GM19025 (cell line): ENCODE measurements at regions not wholly inside any gene's neighbourhood (a gene's known extent, or its start where the extent isn't known, plus 50 kb on each side); places are given as distances from the start of the nearest gene placed in this dataset.

Experiments used
- ATAC-seq: cut with Tn5 transposase; IDR thresholded peaks from one replicate; pipeline ENCODE4 v1.9.1; 2021; ENCODE audit warnings: mild to moderate bottlenecking, low read depth, moderate library complexity; ENCODE audit not compliant: unreplicated experiment

DNA sequence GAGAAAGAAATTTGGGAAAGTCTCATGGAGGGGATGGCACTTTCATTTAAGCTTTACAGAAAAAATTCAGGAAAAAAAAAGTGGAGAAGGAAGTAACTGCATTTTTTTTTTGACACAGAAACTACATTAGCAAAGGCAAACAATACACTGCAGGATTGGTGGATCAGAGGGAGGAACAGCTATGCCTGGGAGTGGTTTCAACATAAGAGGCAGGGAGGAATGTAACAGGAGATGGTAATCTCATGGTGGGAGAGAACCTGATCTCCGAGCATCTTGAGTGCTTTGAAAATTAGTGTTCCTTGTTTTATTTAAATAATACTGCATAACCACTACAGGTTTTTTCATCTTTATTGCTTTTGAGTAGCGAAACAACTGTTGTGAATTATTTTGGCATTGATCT lies 249.4 kb downstream of the FAM170A start:
- no peak for ATAC-seq

DNA sequence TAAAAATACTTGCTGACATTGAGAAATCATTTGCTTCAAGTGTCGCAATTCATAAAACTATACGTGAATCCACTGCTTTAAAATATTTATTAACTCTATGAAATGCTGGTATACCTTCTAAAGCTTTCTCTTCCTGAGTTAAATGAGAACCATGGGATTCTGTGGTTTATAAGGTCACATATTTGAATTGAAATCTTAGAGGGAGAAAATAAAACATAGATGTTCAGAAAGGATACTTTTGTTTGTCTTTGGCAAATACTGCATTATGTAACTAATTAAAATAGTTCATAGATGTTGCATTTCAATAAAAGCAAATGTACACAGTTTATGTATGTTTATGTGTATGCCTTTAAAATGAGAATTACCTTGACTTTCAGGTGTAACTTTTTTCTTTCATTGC lies 250.1 kb downstream of the FAM170A start:
- no peak for ATAC-seq

DNA sequence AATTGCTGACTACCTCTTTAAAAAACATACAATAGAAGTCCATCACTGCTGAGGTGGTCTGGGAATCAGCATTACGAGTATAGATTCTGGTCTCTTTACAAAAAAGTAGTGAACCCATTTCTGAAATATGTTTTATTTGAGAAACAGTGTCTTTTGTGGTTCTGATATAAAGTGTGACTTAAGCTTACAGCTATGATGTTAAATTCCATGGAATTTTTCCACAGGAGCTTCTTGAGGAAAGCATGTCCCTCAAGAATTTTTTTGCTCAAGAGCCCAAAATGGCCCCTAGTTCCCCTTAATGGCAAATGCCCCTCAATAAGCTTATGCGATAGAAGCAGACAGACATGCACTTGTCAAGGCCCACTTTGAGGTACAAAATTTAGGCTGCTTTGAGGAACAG lies 265.7 kb downstream of the FAM170A start:
- no peak for ATAC-seq

DNA sequence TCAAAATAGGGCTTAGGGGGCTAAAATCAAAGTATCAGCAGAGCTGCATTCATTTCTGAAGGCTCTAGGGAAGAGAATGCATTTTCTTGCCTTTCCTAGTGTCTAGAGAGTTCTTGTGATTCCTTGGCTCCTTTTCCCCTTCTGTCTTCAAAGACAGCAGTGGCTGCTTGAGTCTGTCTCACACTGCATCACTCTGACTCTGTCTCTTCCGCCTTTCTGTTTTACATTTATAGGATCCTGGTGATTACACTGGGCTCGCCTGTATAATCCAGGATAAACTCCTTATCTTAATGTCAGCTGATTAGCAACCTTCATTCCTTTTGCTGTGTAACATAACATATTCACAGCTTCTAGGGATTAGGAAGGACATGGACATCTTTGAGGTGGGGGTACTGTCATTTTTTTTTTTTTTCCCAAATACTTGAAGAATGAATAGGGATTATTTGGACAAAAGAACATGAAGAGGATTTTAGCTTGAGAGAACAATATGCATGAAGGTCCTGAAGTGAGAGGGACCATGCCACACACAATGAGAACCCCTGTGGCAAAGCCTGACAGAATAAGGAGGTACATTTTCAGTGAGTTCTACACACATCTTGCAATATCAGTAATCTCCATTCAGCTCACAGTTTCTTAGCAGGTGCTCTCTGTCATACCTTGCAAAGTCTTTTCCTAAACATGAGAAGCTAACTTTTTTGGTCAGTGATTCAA lies 267.6 kb downstream of the FAM170A start:
- ATAC-seq: no peak

DNA sequence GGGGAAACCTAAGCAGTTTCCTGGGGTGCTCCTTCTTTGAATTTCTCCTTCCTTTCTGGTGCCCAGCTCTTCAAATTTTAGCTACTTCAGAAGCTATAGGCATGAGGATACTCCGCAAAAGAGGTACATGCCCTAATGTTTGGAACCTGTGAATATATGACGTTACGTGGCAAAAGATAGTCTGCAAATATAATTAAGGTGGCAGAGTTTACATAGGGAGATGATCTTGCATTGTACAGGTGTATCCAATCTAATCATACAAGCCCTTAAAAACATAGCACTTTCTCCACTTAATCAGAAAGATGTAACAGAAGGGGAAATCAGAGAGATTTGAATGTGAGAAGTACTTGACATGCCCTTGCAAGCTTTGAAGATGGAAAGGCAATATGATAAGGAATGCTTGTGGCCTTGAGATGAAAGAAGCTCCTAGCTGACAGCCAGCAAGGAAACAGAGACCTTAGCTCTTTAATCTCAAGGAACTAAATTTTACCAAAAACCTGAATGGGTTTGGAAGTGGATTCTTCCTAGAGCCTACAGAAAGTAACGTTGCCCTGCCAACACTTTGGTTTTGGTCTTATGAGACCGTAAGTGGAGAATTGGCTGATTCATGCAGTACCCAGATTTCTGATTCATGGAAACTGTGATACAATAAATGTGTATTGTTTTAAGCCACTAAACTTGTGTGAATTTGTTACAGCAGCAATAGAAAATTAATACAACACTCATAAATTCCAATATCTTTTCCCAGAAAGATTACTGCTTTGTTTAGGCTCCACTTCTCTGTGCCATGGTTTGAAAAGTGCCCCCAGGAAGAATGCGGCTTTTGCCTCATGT lies 268.4 kb downstream of the FAM170A start:
- ATAC-seq: no peak

DNA sequence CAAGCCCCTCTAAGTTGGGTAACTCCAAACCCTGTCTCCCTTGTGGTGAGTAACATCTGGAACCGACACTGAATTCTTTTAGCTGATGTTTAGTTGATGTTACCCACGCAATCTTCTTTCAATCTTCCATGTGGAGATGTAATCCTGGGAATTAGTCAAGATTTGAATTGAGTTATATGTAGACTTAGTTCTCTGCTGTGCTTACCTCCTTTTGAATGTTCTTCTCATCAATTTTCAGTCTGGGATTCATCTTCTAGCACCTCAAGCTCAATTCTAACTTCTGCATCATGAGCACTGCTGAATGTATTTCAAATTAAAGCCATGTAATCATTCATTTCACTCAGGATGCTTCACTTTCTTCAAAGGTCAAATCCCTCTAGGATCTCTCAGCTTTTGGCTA lies 270.6 kb downstream of the FAM170A start:
- no peak for ATAC-seq

DNA sequence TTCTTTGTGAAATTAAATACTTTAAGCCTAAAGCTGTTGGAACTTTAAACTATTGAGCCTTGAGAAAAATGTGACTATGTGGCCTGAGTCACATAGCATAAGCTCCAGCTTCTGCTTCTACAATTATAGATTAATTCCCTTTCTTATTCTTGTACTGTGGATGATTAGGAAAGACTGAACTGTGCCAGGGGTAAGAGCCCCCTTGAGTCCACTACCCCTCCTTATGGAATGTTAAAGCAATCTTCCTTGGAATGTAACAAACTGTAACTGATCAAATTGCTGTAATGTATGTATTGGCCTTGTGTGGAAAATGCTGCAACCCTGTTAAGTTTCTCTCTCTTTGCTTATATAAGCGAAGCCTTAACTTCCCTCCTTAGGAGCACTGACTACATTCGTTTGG lies 273.2 kb downstream of the FAM170A start:
- ATAC-seq: no peak

DNA sequence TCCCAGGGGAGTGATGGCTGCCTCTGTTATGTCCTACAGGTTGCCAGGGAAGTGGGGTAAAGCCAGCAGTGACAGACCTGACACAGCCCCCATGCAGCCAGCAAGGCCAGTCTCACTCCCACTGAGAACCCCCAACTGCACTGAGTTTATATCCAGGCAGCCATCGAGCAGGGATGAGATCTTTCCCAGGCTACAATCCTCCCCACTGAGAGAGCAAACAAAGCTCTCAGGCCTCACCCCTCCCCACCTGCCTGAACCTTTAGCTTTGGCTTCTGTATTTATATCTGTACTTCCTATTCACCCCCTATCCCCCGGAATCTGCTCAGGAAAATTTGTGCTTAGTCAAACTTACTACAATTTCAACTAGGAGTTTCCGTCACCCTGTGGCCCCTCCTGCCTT lies 284.1 kb downstream of the FAM170A start:
- no peak for ATAC-seq

DNA sequence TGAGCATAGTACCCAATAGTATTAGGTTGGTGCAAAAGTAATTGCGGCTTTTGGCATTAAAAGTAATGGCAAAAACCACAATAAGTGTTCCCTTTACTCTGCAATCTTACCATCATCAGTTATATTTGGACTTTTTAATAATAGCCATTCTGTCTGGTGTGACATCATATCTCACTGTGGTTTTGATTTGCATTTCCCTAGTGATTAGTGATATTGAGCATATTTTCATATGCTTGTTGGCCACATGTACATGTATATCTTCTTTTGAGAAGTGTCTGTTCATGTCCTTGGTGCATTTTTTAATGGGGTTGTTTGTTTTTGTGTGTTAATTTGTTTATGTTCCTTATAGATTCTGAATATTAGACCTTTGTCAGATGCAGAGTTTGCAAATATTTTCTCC lies 289.9 kb downstream of the FAM170A start:
- ATAC-seq: no peak

DNA sequence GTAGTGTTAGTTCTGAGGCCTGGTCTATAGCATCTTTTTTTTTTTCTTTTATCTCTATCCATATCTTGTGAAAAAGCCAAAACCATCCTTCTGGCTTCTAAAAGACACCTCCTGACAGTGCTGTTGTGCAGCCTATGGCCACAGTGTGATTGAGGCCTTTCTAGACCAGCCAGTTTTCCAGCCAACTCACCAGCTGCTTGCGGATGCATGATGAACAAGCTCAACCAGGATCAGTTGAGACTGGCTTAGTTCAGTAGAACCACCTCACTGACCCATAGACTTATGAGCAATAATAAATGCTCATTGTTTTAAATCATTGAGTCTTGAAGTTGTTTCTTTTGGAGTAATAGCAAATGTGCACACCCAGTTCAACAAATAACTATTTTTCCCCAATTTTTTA lies 296.9 kb downstream of the FAM170A start:
- no peak for ATAC-seq

DNA sequence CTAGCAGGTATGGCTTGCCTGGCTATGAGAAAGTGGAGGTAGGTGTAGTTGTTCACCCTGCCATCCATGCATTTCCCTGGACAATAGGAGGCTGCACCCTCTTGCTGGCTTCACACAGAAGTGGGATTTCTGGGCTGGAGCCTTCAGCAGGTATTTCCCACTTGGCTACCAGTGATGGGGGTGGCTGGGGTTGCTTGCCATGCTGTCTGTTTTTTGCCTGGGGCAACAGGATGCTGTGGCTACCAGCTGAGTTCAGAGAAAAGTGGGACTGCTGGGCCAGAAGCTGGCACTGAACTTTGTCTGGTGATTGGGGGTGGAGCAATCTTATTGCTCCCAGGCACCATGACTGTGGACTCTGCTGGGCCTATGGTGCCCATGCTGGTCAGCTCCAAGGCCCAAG lies 299.6 kb downstream of the FAM170A start:
- no peak for ATAC-seq

DNA sequence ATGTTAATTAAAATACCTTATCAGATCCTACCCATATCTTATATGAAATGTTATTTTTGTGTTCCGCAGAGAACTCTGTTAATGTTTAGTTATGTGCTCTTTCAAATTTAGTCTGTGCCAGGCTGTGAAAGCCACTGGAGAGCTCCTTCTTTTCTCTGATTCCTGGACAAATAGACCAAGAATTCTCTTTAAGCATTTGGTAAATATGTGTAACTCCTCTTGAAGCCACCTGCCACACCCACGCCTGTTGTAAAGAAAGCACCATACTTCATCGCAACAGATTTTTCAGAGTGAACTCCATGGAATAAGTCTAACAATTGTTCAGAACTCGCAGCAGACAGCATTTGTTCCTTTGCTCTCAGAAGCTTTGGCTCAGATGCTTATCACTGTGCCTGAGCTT lies 301.1 kb downstream of the FAM170A start:
- ATAC-seq: no peak

DNA sequence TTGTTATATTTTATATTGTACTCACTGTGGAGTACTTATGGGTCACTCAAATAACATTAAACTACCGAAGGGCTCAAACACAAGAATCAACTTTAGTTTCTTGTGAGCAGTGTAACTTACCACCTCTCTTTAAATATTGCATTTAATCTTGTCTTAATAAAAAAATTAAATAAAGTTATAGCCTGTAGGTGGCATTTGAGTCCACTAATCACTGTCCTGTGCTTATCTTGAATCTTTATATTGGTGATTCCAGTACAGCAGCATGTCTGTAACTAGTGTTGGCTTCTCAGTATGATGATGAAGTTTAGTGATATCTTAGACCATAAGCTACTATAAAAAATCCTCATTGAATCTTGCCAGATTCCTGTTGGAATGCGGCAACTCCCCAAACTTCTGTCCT lies 313.8 kb downstream of the FAM170A start:
- no peak for ATAC-seq

DNA sequence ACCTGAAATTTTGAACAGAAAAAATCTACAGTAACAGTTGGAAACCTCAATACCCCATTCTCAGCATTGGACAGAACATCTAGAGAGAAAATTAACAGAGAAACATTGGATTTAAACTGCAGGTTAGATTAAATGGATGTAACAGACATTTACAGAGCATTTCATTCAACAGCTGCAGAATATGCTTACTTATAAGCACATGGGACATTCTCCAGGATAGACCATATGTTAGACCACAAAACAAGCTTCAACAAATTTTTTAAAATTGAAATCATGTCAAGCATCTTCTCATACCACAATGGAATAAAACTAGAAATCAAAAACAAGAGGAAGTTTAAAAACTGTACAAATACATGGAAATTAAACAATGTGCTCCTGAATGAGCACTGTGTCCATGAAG lies 316.3 kb downstream of the FAM170A start:
- ATAC-seq: no peak

DNA sequence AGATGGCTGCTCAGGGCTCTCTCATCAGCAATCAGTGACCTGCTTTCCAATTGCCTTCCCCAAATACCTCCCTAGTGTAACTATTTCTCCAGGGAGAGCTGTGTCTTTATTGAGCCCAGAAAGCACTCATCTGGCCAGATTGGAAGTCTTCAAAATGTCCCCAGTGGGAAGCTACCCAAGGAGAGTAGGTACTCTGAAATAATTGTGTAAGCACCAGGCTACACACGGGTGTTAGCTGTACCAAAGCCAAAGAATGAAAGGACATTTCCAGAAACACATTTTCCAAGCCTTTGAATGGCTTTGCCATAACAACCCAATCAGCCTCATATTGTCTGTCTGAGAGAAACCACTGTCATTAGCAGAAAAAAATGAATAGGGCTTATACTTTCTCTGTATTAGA lies 318.8 kb downstream of the FAM170A start:
- no peak for ATAC-seq

DNA sequence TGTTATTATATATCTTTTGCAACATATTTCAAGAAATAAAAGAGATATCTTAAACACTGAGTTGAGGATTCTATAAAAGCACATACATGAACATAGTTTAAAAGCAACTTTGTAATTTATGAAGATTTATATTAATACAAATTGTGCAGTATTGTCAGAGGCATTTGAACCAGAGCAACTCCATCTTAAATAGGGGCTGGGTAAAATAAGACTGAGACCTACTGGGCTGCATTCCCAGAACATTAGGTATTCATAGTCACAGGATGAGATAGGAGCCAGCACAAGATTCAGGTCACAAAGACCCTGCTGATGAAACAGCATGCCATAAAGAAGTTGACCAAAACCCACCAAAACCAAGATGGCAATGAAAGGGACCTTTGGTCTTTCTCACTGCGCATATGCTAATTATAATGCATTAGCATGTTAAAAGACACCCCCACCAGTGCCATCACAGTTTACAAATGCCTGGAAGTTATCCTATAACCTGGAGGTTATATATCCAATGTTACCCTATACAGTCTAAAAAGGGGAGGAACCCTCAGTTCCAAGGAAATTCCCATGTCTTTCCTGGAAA lies 320.2 kb downstream of the FAM170A start:
- ATAC-seq: no peak

DNA sequence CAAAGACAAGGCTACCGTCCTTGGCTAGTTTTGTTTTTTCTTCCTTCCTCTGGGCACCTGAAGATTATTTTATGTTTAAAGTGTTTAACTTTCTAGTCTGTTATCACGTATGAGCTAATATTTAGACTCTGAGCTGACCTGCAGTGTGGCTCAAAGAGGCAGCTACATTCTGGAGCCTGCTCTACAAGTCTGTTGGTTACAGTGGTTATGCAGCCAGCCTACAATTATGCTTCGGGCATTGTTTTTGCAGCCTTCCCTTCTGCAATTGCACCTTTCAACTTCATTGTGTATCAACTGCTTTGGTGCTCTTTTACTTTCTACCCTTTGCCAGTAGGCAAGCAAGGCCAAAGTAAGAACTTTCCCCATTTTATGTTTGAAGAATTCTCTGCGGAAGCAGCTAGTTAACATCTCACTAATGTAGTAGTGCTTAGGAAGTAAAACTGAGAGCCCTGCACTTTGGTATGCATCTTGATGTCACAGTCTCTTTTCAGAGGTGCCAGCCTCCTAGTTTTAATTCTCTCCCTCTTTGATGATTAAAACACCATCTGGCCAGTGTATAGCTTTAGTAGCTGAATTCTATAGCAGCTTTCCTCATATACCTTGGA lies 322.1 kb downstream of the FAM170A start:
- no peak for ATAC-seq

DNA sequence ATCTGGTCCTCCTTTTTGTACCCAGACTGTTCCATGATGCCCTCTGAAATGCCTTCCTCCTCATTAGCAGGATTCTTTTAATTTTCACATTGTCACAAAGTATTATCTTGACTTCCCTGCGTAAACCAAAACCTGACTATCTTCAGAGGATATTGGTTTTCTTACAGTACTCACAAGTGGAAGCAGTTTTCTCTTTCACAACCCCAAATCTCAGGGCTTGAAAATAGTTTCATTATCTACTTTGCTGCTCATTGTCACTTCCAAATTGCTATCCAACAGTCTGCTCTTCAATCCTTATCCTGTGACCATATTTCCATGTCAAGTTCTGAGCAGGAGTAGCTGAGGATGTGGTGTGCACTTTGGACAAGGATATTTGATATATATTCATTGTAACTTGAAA lies 324.1 kb downstream of the FAM170A start:
- ATAC-seq: no peak

DNA sequence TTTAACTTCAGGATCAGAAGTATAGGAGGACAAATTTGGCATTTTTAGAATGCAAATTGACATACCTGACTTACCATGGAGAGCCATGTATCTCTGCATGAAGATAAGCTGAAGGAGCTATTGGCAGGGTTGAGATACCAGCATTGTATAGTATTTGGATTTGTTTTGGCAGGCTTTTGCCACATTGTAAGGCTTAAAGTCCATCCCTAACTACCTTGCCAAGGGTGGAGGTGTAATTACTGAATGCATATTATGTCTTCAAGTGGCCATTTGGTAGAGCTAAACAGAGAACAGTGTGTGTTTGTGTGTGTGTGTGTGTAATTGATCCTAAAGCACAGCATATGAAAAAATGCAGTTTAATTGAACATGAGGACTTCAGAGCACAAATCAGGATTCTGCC lies 324.7 kb downstream of the FAM170A start:
- no peak for ATAC-seq

DNA sequence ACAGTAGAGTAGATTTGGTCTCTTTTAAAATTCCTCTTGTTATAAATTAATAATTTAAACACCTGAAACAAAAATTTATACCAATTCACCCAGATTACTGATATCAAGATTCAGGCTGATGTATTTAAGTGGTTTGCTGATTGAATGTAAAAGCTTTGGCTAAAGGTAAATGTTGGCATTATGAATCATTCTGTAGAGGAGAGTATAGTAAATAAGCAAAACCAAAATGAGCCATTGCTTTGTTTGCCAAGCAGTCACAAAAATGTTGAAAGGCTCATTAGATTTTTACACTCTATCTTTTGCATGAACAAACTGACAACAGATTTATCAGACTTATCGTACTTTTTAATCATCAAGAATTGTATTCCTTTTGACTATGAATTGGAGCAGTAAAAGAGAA lies 332.6 kb downstream of the FAM170A start:
- ATAC-seq: no peak

DNA sequence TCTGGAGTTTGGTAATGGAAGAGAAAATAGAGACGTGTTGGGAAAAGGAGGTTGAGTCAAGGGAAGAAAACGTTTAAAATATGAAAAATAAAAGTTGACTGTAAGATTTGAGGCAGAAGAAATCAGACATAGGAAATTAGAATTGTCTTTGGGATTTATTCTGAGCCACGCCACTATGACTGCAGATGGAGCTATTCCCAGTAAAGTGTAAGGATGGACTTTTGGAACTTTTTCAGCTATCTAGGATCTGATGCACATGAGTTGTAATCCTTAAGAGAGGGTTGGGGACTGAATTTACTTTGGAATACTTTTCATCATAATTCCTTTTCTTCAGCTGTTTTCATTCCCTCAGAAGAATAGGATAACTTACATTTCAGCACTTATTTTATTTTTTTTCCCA lies 336.7 kb downstream of the FAM170A start:
- ATAC-seq: no peak
